ENCODE measurements at regions not wholly inside any gene's neighbourhood (a gene's known extent, or its start where the extent isn't known, plus 50 kb on each side); places are given as distances from the start of the nearest gene placed in this dataset.

DNA sequence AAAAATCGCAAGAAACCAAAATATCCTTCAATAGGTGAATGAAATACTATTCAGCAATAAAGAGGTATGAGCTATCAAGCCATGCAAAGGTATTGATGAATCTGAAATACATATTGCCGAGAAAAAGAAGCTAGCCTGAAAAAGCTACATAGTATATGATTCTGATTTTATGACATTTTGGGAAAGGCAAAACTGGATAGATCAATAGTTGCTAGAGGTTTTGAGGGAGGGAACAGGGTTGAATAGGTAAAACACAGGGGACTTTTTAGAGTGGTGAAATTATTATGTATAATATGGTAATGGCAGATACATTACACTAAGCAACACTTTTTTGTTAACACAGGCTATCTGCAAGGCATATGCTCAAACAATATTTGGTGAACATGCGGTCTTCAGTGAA, 327.6 kb upstream of the ADAMTSL1 start:
- Histone ChIP-seq H3K56ac (ENCODE audit: insufficient read length, low read depth, low read length) (no peak overlapping the region), H3K9me3 (ENCODE audit: control insufficient read depth, low read depth, low read length) (no peaks in the 10 kb centered on the region), H3K79me2 (ENCODE audit: insufficient read depth, low read length) (no peaks in the 10 kb centered on the region), H3K27me3 (ENCODE audit: insufficient read depth, low read length) (no peaks in the 10 kb centered on the region), H3K4me2 (ENCODE audit: insufficient read depth, insufficient read length, low read length) (no peak overlapping the region), H3K23me2 (ENCODE audit: insufficient read length, low read depth, low read length, poor library complexity, severe bottlenecking) (no peaks in the 10 kb centered on the region), H2BK5ac (ENCODE audit: insufficient read length, low read length) (no peak overlapping the region), H2BK20ac (ENCODE audit: low read depth, low read length, poor library complexity, severe bottlenecking) (no peak overlapping the region), H4K5ac (ENCODE audit: insufficient read length, low read depth, low read length) (no peak overlapping the region), H2AK5ac (ENCODE audit: insufficient read length, low read length) (no peak overlapping the region), H2BK120ac (ENCODE audit: low read depth, low read length, poor library complexity, severe bottlenecking) (no peak overlapping the region), H4K20me1 (ENCODE audit: control insufficient read depth, insufficient read depth, insufficient read length) (no peaks in the 10 kb centered on the region), H4K8ac (replicated peaks; ENCODE audit: insufficient read length, low read depth, low read length) (no peak overlapping the region), H3K14ac (ENCODE audit: insufficient read depth, low read length) (no peak overlapping the region), H3K27ac (ENCODE audit: insufficient read length, low read depth, low read length) (no peak overlapping the region), H3K9ac (ENCODE audit: extremely low read depth, insufficient read length, low read length) (no peak overlapping the region), H3T11ph (ENCODE audit: low read length) (no peak overlapping the region), H3K23ac (ENCODE audit: insufficient read length, low read depth, low read length) (no peak overlapping the region), H3K79me1 (ENCODE audit: insufficient read depth, low read depth, low read length, poor library complexity, severe bottlenecking) (no peaks in the 10 kb centered on the region), H3K18ac (ENCODE audit: insufficient read length, low read depth, low read length) (no peak overlapping the region), H3K4ac (ENCODE audit: low read depth, low read length) (no peak overlapping the region), H2AFZ (ENCODE audit: low read length) (no peak overlapping the region), H2BK12ac (ENCODE audit: insufficient read length, low read depth, low read length) (no peak overlapping the region), H4K91ac (ENCODE audit: insufficient read length, low read depth, low read length) (no peak overlapping the region), H2BK15ac (ENCODE audit: low read depth, low read length) (no peak overlapping the region), H3K4me1 (ENCODE audit: insufficient read depth, low read length) (no peaks in the 10 kb centered on the region)
- H3K27ac Mint-ChIP-seq, result no peak overlapping the region
- TF ChIP-seq, protein P1, sequence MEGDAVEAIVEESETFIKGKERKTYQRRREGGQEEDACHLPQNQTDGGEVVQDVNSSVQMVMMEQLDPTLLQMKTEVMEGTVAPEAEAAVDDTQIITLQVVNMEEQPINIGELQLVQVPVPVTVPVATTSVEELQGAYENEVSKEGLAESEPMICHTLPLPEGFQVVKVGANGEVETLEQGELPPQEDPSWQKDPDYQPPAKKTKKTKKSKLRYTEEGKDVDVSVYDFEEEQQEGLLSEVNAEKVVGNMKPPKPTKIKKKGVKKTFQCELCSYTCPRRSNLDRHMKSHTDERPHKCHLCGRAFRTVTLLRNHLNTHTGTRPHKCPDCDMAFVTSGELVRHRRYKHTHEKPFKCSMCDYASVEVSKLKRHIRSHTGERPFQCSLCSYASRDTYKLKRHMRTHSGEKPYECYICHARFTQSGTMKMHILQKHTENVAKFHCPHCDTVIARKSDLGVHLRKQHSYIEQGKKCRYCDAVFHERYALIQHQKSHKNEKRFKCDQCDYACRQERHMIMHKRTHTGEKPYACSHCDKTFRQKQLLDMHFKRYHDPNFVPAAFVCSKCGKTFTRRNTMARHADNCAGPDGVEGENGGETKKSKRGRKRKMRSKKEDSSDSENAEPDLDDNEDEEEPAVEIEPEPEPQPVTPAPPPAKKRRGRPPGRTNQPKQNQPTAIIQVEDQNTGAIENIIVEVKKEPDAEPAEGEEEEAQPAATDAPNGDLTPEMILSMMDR (conservative IDR thresholded peaks at IDR 0.05), result no peak
- no peaks in the 10 kb centered on the region for H3K9me3 Mint-ChIP-seq
- H3K36me3 Mint-ChIP-seq (ENCODE audit: insufficient read depth in 1 of 3, low read depth in 3 of 3), result no peaks in the 10 kb centered on the region; a peak in 1 of 7 replicates
- no peak for DNase-seq
- peaks cover 6 to 12% of the 10 kb centered on the region in 2 experiments for H3K4me1 Mint-ChIP-seq
- H3K4me3 Mint-ChIP-seq, result no peak overlapping the region
- WGBS (ENCODE audit: extremely low coverage, insufficient read length, low lambda C conversion rate), result no CpG with 5 or more reads among the region's 3 CpGs
- H3K27me3 Mint-ChIP-seq (ENCODE audit: low read depth), result no peaks in the 10 kb centered on the region
